HuH-7 (cell line): ENCODE measurements at regions not wholly inside any gene's neighbourhood (a gene's known extent, or its start where the extent isn't known, plus 50 kb on each side); places are given as distances from the start of the nearest gene placed in this dataset.

Experiments used
- DNase-seq: peaks from one replicate; pipeline ENCODE4 v3.0.0; 2011; ENCODE audit warnings: low spot score

GRCh38 chr4:189278597-189279165 is 662.0 kb upstream of the FRG1 start:
- DNase-seq, result no peak

- no peak for DNase-seq
Observed at GRCh38 chr4:189279188-189279587, 661.5 kb upstream of the FRG1 start.

- no peak for DNase-seq
Observed at GRCh38 chr4:189285377-189285776, 655.3 kb upstream of the FRG1 start.

- no peak for DNase-seq
Observed at GRCh38 chr4:189291939-189292338, 648.7 kb upstream of the FRG1 start.

GRCh38 chr4:189293459-189293858 is 647.2 kb upstream of the FRG1 start:
- DNase-seq, result no peak

GRCh38 chr4:189294574-189294973 is 646.1 kb upstream of the FRG1 start:
- DNase-seq, result no peak

- DNase-seq, result no peak
Observed at GRCh38 chr4:189299706-189300105, 641.0 kb upstream of the FRG1 start.

- DNase-seq, result no peak
Observed at GRCh38 chr4:189301692-189302091, 639.0 kb upstream of the FRG1 start.

- DNase-seq, result no peak
Observed at GRCh38 chr4:189302719-189303118, 638.0 kb upstream of the FRG1 start.

GRCh38 chr4:189304167-189304566 is 636.5 kb upstream of the FRG1 start:
- DNase-seq, result no peak

- no peak for DNase-seq
Observed at GRCh38 chr4:189304809-189305208, 635.9 kb upstream of the FRG1 start.

GRCh38 chr4:189305500-189305899 is 635.2 kb upstream of the FRG1 start:
- DNase-seq, result no peak

- DNase-seq, result no peak
Observed at GRCh38 chr4:189311251-189311650, 629.4 kb upstream of the FRG1 start.

- DNase-seq, result no peak
Observed at GRCh38 chr4:189313064-189313463, 627.6 kb upstream of the FRG1 start.

GRCh38 chr4:189313861-189314513 is 626.7 kb upstream of the FRG1 start:
- DNase-seq, result no peak

GRCh38 chr4:189322426-189322825 is 618.2 kb upstream of the FRG1 start:
- DNase-seq, result no peak

GRCh38 chr4:189341881-189342280 is 598.8 kb upstream of the FRG1 start:
- DNase-seq, result no peak

GRCh38 chr4:189355590-189355989 is 585.1 kb upstream of the FRG1 start:
- no peak for DNase-seq

- DNase-seq, result no peak
Observed at GRCh38 chr4:189362364-189362763, 578.3 kb upstream of the FRG1 start.

- DNase-seq, result no peak
Observed at GRCh38 chr4:189364032-189364449, 576.6 kb upstream of the FRG1 start.

- no peak for DNase-seq
Observed at GRCh38 chr4:189365451-189365850, 575.2 kb upstream of the FRG1 start.

GRCh38 chr4:189367832-189368231 is 572.8 kb upstream of the FRG1 start:
- DNase-seq, result no peak

GRCh38 chr4:189374176-189374575 is 566.5 kb upstream of the FRG1 start:
- DNase-seq, result no peak

GRCh38 chr4:189376901-189377300 is 563.8 kb upstream of the FRG1 start:
- DNase-seq, result no peak
